Kidney epithelial cell (primary cell): ENCODE measurements at regions not wholly inside any gene's neighbourhood (a gene's known extent, or its start where the extent isn't known, plus 50 kb on each side); places are given as distances from the start of the nearest gene placed in this dataset.

ENCODE experiments used
- DNase-seq: peaks from one replicate; pipeline ENCODE4 v3.0.0-alpha.2; 2010; ENCODE audit warnings: low read depth
- H3K27me3 ChIP-seq: 2 replicates; pipeline ENCODE4 v1.6.0; 2011; ENCODE audit warnings: low read length; ENCODE audit not compliant: control insufficient read depth, insufficient read depth
- H3K36me3 ChIP-seq: 2 replicates; pipeline ENCODE4 v1.5.1; 2011; ENCODE audit warnings: low read length; ENCODE audit not compliant: control insufficient read depth, insufficient read depth
- H3K4me3 ChIP-seq: 2 replicates; pipeline ENCODE4 v1.5.1; 2011; ENCODE audit warnings: low read depth, mild to moderate bottlenecking, control low read depth, low read length
- CTCF ChIP-seq: IDR thresholded peaks from 2 replicates; pipeline ENCODE4 v1.5.1; 2011; ENCODE audit warnings: mild to moderate bottlenecking, moderate library complexity, low read length, control low read depth, inconsistent platforms; ENCODE audit not compliant: insufficient read depth, poor library complexity, severe bottlenecking

- Histone ChIP-seq H3K27me3 (no peaks in the 10 kb centered on the region), H3K36me3 (no peaks in the 10 kb centered on the region), H3K4me3 (no peak overlapping the region)
- DNase-seq, result no peak
- no peak for TF ChIP-seq CTCF
Measured at GRCh38 chr2:205913668-205914067, 172.3 kb downstream of the INO80D start.

GRCh38 chr2:205911306-205911705 lies 174.7 kb downstream of the INO80D start:
- no peak for DNase-seq
- TF ChIP-seq CTCF, result no peak
- Histone ChIP-seq H3K36me3 (no peaks in the 10 kb centered on the region), H3K4me3 (no peak overlapping the region), H3K27me3 (no peaks in the 10 kb centered on the region)

GRCh38 chr2:205909184-205909572 lies 176.8 kb downstream of the INO80D start:
- DNase-seq, result no peak
- Histone ChIP-seq H3K27me3 (no peaks in the 10 kb centered on the region), H3K36me3 (no peaks in the 10 kb centered on the region), H3K4me3 (no peak overlapping the region)
- no peak for TF ChIP-seq CTCF

- H3K36me3 ChIP-seq, result no peaks in the 10 kb centered on the region
- TF ChIP-seq CTCF, result no peak
- H3K4me3 ChIP-seq, result no peak overlapping the region
- H3K27me3 ChIP-seq, result no peaks in the 10 kb centered on the region
- DNase-seq, result no peak
Measured at GRCh38 chr2:205908212-205909183, 177.5 kb downstream of the INO80D start.

GRCh38 chr2:205906419-205906818 lies 179.6 kb downstream of the INO80D start:
- no peaks in the 10 kb centered on the region for H3K27me3 ChIP-seq
- no peak for TF ChIP-seq CTCF
- DNase-seq, result no peak
- H3K36me3 ChIP-seq, result no peaks in the 10 kb centered on the region
- H3K4me3 ChIP-seq, result no peak overlapping the region
